ENCODE measurements at regions not wholly inside any gene's neighbourhood (a gene's known extent, or its start where the extent isn't known, plus 50 kb on each side); places are given as distances from the start of the nearest gene placed in this dataset.
"Not testable (repeated sequence)": the region's sequence is repeated elsewhere in the genome, so short reads cannot be mapped to it uniquely, and the experiment has no call there.

DNA sequence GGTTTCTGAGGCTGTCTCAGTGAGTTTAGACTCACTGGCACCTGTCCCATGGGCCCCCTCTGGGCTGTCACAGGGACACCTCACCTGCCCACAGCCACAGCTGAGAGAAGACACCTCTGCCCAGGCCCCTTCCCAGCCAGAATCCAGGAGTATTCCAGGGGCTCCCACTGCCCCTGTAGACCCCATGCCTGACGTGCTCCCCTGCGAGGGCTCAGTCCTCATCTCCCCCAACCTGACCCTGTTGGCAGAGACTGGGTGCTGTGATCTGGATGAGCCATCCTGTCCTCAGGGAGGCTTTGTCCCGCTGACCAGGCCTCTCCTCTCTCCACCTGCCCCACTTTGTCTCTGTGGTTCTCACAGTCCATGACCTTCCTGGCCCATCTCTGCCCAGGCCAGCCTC, 89.4 kb downstream of the DHRS2 start:
- TF ChIP-seq, protein P1, sequence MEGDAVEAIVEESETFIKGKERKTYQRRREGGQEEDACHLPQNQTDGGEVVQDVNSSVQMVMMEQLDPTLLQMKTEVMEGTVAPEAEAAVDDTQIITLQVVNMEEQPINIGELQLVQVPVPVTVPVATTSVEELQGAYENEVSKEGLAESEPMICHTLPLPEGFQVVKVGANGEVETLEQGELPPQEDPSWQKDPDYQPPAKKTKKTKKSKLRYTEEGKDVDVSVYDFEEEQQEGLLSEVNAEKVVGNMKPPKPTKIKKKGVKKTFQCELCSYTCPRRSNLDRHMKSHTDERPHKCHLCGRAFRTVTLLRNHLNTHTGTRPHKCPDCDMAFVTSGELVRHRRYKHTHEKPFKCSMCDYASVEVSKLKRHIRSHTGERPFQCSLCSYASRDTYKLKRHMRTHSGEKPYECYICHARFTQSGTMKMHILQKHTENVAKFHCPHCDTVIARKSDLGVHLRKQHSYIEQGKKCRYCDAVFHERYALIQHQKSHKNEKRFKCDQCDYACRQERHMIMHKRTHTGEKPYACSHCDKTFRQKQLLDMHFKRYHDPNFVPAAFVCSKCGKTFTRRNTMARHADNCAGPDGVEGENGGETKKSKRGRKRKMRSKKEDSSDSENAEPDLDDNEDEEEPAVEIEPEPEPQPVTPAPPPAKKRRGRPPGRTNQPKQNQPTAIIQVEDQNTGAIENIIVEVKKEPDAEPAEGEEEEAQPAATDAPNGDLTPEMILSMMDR (IDR thresholded peaks at IDR 0.05; ENCODE audit: borderline replicate concordance, insufficient read depth, low read depth, low read length) = no peak
- H3K4me3 ChIP-seq (ENCODE audit: low read depth, low read length) = no peak overlapping the region

- TF ChIP-seq, protein P1 (IDR thresholded peaks at IDR 0.05; ENCODE audit: borderline replicate concordance, insufficient read depth, low read depth, low read length) = no peak
- H3K4me3 ChIP-seq (ENCODE audit: low read depth, low read length) = no peak overlapping the region
Measured at GRCh38 chr14:23725980-23726710, 90.0 kb downstream of the DHRS2 start.

DNA sequence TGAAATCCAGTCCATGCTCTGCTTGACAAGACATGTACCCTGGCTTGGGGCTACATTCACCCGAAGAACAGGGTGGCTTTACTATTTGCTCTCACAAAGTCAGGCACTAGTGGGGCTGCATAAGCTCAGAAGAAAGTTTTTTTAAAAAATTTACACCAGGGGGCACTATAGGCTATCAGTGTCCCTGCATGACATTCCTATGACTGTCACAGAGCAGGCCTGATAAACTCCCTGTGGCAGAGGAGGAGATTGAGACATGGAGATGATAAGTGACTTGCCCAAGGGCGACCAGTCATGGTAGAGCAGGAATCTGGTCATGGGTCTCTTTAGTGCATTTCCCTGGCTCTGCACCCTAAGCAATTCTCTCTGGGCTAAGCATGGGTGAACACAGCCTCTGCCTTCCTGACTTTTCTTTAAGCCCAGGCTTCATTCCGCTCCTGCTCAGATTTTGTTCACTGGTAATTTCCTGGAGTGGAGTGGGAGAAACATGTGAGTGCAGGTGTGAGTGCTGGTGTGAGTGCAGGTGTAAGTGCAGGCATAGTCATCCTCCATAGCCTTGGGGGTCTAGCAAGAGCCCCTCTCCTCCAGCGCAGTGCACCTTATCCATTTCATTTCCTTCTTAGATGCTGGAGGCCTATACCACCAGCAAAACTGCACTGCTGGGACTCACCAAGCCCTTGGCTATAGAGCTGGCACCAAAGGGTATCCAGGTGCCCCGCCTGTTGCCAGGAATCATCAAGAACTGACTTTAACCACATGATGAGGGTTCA, 91.6 kb downstream of the DHRS2 start:
- H3K4me3 ChIP-seq (ENCODE audit: low read depth, low read length) = no peak overlapping the region
- TF ChIP-seq, protein P1 (IDR thresholded peaks at IDR 0.05; ENCODE audit: borderline replicate concordance, insufficient read depth, low read depth, low read length) = no peak

- H3K4me3 ChIP-seq (ENCODE audit: low read depth, low read length) = no peak overlapping the region
- TF ChIP-seq, protein P1 (IDR thresholded peaks at IDR 0.05; ENCODE audit: borderline replicate concordance, insufficient read depth, low read depth, low read length) = no peak
Measured at GRCh38 chr14:23728791-23729190, 92.6 kb downstream of the DHRS2 start.

DNA sequence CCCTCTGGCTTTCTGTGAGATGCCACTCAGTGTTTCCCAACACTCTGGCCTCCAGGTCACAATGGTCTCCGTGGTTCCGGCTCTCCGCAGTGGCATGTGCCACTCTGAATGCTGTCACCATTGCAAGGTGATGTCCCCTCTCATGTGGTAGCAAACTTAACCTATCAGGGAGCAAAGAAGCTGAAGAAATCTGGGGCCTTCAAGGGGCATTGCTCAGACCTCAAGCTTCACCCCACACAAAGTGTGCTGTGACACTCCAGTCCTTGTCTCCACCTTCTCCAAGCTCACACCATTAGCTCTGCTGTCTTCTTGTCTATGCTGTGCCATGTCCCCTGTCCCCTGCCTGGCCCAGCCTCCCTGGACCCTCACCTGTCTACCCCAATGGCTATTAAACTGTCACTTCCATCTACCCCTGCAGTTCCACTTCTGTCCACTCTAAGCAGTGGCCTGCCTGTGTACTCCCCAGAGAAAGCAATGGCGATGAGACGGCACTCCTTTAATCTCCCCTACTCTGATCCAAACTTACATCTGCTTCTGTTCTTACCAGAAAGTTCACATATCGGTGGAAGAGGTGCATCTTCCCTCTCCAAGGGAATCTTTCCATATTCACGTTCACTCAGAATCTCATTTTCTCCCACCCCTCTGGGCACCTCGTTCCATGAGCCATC, 93.7 kb downstream of the DHRS2 start:
- TF ChIP-seq, protein P1 (IDR thresholded peaks at IDR 0.05; ENCODE audit: borderline replicate concordance, insufficient read depth, low read depth, low read length) = peak; percentile 21; the same call in 1 of the 2 replicates
- H3K4me3 ChIP-seq (ENCODE audit: low read depth, low read length) = no peak overlapping the region

GRCh38 chr14:23735394-23735793, 99.2 kb downstream of the DHRS2 start:
- TF ChIP-seq, protein P1 (IDR thresholded peaks at IDR 0.05; ENCODE audit: borderline replicate concordance, insufficient read depth, low read depth, low read length) = no peak
- H3K4me3 ChIP-seq (ENCODE audit: low read depth, low read length) = no peak overlapping the region

DNA sequence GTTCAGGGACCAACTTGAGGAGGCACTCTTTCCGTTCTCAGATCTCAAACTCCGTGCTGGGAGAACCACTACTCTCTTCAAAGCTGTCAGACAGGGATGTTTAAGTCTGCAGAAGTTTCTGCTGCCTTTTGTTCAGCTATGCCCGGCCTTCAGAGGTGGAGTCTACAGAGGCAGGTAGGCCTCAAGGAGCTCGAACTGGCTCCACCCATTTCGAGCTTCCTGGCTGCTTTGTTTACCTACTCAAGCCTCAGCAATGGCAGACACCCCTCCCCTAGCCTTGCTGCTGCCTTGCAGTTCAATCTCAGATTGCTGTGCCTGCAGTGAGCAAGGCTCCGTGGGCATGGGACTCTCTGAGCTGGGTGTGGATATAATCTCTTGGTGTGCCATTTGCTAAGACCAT, 108.2 kb downstream of the DHRS2 start:
- not testable (repeated sequence) for H3K4me3 ChIP-seq (ENCODE audit: low read depth, low read length)

Data from GM12875 (cell line).